C4-2B (cell line): ENCODE measurements at regions not wholly inside any gene's neighbourhood (a gene's known extent, or its start where the extent isn't known, plus 50 kb on each side); places are given as distances from the start of the nearest gene placed in this dataset.

ENCODE experiments used
- H3K27ac ChIP-seq: fragments of 450-650 bp; 2 replicates; pipeline ENCODE4 v1.5.1; 2017
- CTCF ChIP-seq: fragments of 450-650 bp; conservative IDR thresholded peaks from 2 replicates; pipeline ENCODE4 v1.5.1; 2017; ENCODE audit warnings: mild to moderate bottlenecking
- ZFX ChIP-seq: fragments of 450-650 bp; IDR thresholded peaks from 2 replicates; pipeline ENCODE4 v1.6.1; 2017

- TF ChIP-seq CTCF (no peak), ZFX (no peak)
- H3K27ac ChIP-seq, result no peak overlapping the region
Measured at GRCh38 chr13:73741742-73742141, 392.5 kb downstream of the KLF12 start.

DNA sequence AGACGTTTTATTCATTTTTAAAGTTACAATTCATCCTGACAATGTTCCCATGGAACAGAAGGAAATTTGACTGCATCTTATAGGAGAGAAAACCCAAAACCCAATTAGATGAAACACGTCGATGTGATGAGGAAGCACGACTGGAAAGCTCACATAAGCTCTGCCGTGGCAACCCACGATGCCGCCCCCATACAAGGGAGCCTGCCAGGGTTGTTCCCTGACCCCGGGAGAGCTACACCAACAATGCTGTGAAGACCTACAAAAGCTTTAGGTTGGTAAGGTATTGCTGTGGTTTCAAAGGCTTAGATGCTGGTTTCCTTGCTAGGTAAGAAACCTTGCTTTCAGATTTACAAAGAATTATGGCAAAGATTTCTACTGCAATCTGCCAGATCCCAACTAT, 393.1 kb downstream of the KLF12 start:
- TF ChIP-seq CTCF (no peak), ZFX (no peak)
- H3K27ac ChIP-seq, result no peak overlapping the region

- no peak for TF ChIP-seq ZFX
- TF ChIP-seq CTCF, result no peak
- H3K27ac ChIP-seq, result no peak overlapping the region
Measured at GRCh38 chr13:73740666-73741065, 393.5 kb downstream of the KLF12 start.

DNA sequence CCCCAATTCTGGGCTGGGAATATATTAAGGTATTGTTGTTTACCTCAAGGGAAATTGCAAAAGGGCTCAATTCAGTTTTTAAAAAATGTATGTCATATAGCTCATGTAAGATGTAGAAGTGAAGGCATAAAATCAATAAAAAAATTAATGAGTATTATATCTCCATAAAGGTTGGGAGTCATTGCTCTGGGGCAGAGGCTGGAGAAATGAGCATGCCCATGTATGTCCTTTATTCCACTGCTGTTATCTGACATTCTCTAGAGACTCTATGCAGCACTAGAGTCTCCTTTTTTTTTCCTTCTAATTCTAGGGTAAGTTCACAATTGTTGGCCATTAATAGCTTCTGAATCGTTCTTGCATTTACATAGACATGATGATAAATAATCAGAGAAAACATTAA, 394.8 kb downstream of the KLF12 start:
- TF ChIP-seq ZFX (no peak), CTCF (no peak)
- H3K27ac ChIP-seq, result no peak overlapping the region

GRCh38 chr13:73738626-73739025, 395.6 kb downstream of the KLF12 start:
- no peak for TF ChIP-seq ZFX
- no peak for TF ChIP-seq CTCF
- H3K27ac ChIP-seq, result no peak overlapping the region

- TF ChIP-seq CTCF, result no peak
- TF ChIP-seq ZFX, result no peak
- no peak overlapping the region for H3K27ac ChIP-seq
Measured at GRCh38 chr13:73737214-73737613, 397.0 kb downstream of the KLF12 start.

- TF ChIP-seq ZFX (no peak), CTCF (no peak)
- H3K27ac ChIP-seq, result no peak overlapping the region
Measured at GRCh38 chr13:73733706-73734105, 400.5 kb downstream of the KLF12 start.
